Keratinocyte (primary cell): ENCODE measurements at regions not wholly inside any gene's neighbourhood (a gene's known extent, or its start where the extent isn't known, plus 50 kb on each side); places are given as distances from the start of the nearest gene placed in this dataset.

Experiments
- CTCF ChIP-seq, 3 experiments: IDR thresholded peaks in 1 of 3; conservative IDR thresholded peaks in 1 of 3; optimal IDR thresholded peaks in 1 of 3; 2 replicates in 2 of 3; 3 replicates in 1 of 3; pipeline versions ENCODE3 to v1.5.1; 2011; ENCODE audit warnings: low read length in 3 of 3, mild to moderate bottlenecking in 3 of 3, moderate library complexity in 2 of 3, control low read depth in 1 of 3, inconsistent platforms in 1 of 3; ENCODE audit not compliant: insufficient read depth in 2 of 3; ENCODE audit errors: extremely low read depth in 1 of 3
- EZH2 ChIP-seq: IDR thresholded peaks from one replicate; pipeline ENCODE4 v1.6.1; 2012; ENCODE audit warnings: inconsistent platforms, mild to moderate bottlenecking, low read length, moderate library complexity

DNA sequence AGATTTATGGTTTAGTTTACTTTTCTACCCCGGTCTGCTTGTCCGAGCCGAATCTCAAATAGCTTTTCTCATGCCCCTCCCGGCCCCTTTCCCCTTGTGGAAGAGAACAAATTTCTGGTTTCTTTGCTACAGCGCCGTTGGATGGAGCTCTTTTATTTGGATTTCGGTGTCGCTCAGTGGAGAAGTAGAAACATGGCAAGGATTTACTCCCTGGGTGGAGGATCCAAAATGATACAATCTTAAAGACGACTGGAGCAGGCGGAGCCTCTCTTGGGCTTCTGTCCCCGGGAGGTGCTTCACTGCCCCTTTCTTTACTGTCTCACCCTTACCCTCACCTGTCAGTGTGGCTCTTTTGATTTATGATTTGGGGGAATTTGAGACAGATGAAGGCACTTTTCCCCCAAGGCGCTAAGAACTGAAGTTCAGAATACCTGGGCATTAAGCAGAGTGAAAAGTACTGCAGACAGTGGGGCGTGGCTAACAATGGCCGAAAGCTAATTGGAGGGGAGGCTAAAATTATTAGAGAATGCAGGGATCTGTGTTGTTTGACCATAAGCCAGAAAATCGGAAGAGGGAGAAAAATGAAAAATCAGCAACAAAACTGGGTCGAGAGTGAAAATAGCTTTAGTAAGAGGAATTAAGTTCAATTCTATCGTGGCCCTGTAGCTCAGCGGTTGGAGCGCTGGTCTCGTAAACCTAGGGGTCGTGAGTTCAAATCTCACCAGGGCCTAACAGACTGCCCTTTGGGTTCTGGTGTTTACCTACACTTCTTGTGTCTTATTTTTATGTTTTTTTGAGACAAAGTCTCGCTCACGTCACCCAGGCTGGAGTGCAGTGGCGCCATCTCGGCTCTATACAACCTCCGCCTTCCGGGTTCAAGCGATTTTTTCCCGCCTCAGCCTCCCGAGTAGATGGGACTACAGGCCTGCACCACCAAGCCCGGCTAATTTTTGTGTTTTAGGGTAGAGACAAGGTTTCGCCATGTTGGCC lies 145.1 kb upstream of the ZNF184 start:
- TF ChIP-seq CTCF (optimal IDR thresholded peaks at IDR 0.05 in 1 of 3, IDR thresholded peaks at IDR 0.05 in 1 of 3, conservative IDR thresholded peaks at IDR 0.05 in 1 of 3; ENCODE audit: extremely low read depth in 1 of 3, insufficient read depth in 2 of 3, low read length in 3 of 3) (peak in 2 of 3 experiments; percentile 12 to 19), EZH2 (no peak)
